Transverse colon (tissue), 4 donors: ENCODE measurements at regions not wholly inside any gene's neighbourhood (a gene's known extent, or its start where the extent isn't known, plus 50 kb on each side); places are given as distances from the start of the nearest gene placed in this dataset.

ENCODE experiments used
- DNase-seq: peaks from one replicate; pipeline ENCODE4 v3.0.0-alpha.2; 2019
- H3K27ac ChIP-seq, 4 donors: fragments of 200-600 bp; sonication (generic); 2 replicates each; pipeline ENCODE4 v1.5.1; 2016 to 2018; ENCODE audit warnings: inconsistent platforms in 4 of 4
- H3K27me3 ChIP-seq: fragments of 200-600 bp; sonication (generic); 2 replicates; pipeline ENCODE4 v1.5.1; 2017; ENCODE audit warnings: inconsistent platforms
- H3K36me3 ChIP-seq, 4 donors: fragments of 200-600 bp; sonication (generic); 2 replicates each; pipeline ENCODE4 v1.5.1; 2017 to 2019; ENCODE audit warnings: inconsistent platforms in 4 of 4
- H3K4me1 ChIP-seq, 4 donors: fragments of 200-600 bp; sonication (generic); 2 replicates each; pipeline ENCODE4 v1.5.1; 2017 to 2020; ENCODE audit warnings: inconsistent platforms in 4 of 4
- H3K4me3 ChIP-seq, 4 donors: fragments of 200-600 bp; sonication (generic); 1 replicate in 1 of 4; 2 replicates in 3 of 4; pipeline versions ENCODE4 v1.5.1 to v1.6.1; 2017 to 2019; ENCODE audit warnings: inconsistent platforms in 4 of 4
- H3K9me3 ChIP-seq, 2 donors: fragments of 200-600 bp; sonication (generic); 2 replicates each; pipeline ENCODE4 v1.5.1; 2017 to 2019; ENCODE audit warnings: inconsistent platforms in 2 of 2
- EP300 ChIP-seq: sonication (generic); formaldehyde crosslinking; IDR thresholded peaks from one replicate; pipeline ENCODE4 v1.6.1; 2017; ENCODE audit warnings: antibody characterized with exemption, low read depth
- POLR2A ChIP-seq: fragments of 450-650 bp; IDR thresholded peaks from one replicate; pipeline ENCODE4 v1.6.1; 2016; ENCODE audit warnings: antibody characterized with exemption, mild to moderate bottlenecking, moderate library complexity
- POLR2AphosphoS5 ChIP-seq, 3 donors: sonication (generic); formaldehyde crosslinking; IDR thresholded peaks; one replicate each; pipeline ENCODE4 v1.6.1; 2016; ENCODE audit warnings: antibody characterized with exemption in 3 of 3
- WGBS, 2 donors: methylation state at CpG; one replicate each; pipeline ENCODE4 v1.1.5; 2018; ENCODE audit warnings: low coverage in 1 of 2; 5-methylcytosine and 5-hydroxymethylcytosine counted together
- in situ Hi-C, 4 donors: fragments of 200-750 bp; cut with MboI; loops; one replicate each; pipeline versions ENCODE4 v1.15.0 to v1.15.1; 2017; ENCODE audit warnings: low sequenced_read_pairs in 3 of 4, low pct_ligation_motif_present in 1 of 4, low pct_unique_long_range_greater_than_20kb in 1 of 4
- intact Hi-C: fragments of 100-400 bp; cut with DNase I; formaldehyde crosslinking; loops from one replicate; pipeline ENCODE4 v1.15.1; 2023; ENCODE audit warnings: low total_unique reads
- TF ChIP-seq, protein P1 (sequence below), 5 experiments: fragments of 200-600 bp in 3 of 5; fragments of 450-650 bp in 2 of 5; sonication (generic) in 3 of 5; IDR thresholded peaks; 1 replicate in 2 of 5; 2 replicates in 3 of 5; pipeline ENCODE4 v1.5.1; 2016 to 2017; ENCODE audit warnings: antibody characterized with exemption in 5 of 5, inconsistent platforms in 3 of 5, mild to moderate bottlenecking in 2 of 5, moderate library complexity in 1 of 5

DNA sequence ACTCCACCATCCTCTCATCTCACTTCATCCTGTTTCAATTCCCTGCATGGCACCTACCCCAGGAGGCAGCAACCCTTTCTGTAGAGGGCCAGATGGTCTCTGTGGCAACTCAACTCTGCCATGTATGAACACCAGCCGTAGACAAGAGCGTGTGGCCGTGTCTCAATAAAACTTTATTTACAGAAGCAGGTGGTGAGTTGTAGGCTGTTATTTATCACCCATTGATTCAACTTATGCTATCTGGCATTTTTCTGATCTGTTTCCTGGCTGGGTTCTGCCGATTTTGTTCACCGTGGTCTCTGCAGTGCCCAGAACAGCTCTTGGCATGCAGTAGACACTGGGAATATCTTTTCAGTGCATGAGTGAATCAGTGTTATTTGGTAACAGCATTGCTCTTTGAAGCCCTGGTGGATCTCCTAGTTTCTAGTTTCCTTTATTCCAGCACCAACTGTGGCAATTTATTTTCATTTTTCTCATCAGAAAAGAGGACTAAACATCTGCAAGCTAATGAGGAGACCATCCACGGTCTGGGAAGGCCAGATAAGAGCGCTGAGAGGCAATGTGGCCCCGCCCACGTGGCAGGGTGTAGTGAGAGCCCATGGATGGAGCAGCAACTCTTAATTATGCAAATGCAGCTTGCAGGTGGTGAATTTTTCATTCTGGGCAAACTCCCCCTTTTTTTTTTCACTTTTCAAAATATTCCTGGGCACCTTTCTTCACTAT lies 77.9 kb downstream of the CTSL start:
- H3K27ac ChIP-seq = no peak overlapping the region
- DNase-seq = no peak
- no peaks in the 10 kb centered on the region for H3K9me3 ChIP-seq
- in situ Hi-C loops (loop anchor here in 1 of 4 donors (10.0 kb wide), 1 partner anchor 109 kb away; no protein-coding TSS in a partner anchor), intact Hi-C loops (no loop called here)
- no peak overlapping the region for H3K4me3 ChIP-seq
- WGBS, 2 donors = 71 to 76% methylated on average over 2 to 9 of the region's 9 CpGs
- no peaks in the 10 kb centered on the region for H3K36me3 ChIP-seq
- TF ChIP-seq POLR2A (no peak), EP300 (no peak)
- H3K27me3 ChIP-seq = peaks cover 4% of the 10 kb centered on the region
- H3K4me1 ChIP-seq = no peaks in the 10 kb centered on the region

DNA sequence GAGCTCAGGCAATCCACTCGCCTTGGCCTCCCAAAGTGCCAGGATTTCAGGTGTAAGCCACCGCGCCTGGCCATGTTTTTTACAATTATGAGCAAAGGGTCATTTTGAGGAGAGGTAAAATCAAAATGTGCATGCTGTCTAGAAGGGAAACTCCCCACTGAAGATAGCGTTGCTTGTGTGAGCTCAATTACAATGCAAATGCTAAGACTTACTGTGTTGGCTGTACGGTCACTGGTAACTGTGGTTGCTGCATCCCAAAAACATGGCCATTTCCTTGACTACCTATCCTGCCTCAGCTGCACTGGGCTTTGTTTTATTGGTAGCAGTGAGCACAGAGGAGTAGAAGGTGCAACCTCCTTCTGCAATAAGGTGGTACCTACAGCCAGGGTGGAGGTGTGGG lies 77.4 kb upstream of the SPATA31E1 start:
- in situ Hi-C loops = loop anchor here in 1 of 4 donors (10.0 kb wide), 1 partner anchor 110 kb away; no protein-coding TSS in a partner anchor
- 92% methylated on average over 3 to 5 of the region's 5 CpGs for WGBS, 2 donors
- Histone ChIP-seq H3K4me3 (no peak overlapping the region), H3K36me3 (no peaks in the 10 kb centered on the region), H3K9me3 (no peaks in the 10 kb centered on the region), H3K4me1 (no peaks in the 10 kb centered on the region), H3K27me3 (peaks cover 4% of the 10 kb centered on the region), H3K27ac (no peak overlapping the region)
- intact Hi-C loops = no loop called here
- no peak for TF ChIP-seq EP300
- no peak for TF ChIP-seq POLR2A
- TF ChIP-seq POLR2AphosphoS5 (IDR thresholded peaks at IDR 0.05) = no peak
- TF ChIP-seq, protein P1, sequence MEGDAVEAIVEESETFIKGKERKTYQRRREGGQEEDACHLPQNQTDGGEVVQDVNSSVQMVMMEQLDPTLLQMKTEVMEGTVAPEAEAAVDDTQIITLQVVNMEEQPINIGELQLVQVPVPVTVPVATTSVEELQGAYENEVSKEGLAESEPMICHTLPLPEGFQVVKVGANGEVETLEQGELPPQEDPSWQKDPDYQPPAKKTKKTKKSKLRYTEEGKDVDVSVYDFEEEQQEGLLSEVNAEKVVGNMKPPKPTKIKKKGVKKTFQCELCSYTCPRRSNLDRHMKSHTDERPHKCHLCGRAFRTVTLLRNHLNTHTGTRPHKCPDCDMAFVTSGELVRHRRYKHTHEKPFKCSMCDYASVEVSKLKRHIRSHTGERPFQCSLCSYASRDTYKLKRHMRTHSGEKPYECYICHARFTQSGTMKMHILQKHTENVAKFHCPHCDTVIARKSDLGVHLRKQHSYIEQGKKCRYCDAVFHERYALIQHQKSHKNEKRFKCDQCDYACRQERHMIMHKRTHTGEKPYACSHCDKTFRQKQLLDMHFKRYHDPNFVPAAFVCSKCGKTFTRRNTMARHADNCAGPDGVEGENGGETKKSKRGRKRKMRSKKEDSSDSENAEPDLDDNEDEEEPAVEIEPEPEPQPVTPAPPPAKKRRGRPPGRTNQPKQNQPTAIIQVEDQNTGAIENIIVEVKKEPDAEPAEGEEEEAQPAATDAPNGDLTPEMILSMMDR (IDR thresholded peaks at IDR 0.05) = no peak
- DNase-seq = no peak

DNA sequence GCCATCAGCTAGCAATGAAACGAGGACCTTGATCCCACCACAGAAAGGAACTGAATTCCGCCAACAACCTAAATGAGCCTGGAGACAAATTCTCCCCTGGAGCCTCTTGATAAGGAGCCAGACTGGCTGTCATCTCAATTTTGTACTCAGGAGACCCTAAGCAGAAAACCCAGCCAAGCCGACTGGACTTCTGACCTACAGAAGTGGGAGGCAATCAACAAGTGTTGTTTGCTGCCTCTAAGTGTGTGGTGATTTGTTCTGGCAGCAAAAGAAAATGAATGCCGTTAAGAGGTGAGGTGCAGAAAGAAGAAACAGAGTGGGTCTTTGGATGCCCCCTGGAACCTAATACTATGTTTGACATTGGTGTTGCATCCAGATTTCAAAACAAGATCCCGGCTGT lies 72.7 kb upstream of the SPATA31E1 start:
- H3K27me3 ChIP-seq = peaks cover 4% of the 10 kb centered on the region
- in situ Hi-C loops = loop anchor here in 2 of 4 donors (5.0 to 10.0 kb wide), 2 partner anchors 125 to 133 kb away; no protein-coding TSS in a partner anchor

DNA sequence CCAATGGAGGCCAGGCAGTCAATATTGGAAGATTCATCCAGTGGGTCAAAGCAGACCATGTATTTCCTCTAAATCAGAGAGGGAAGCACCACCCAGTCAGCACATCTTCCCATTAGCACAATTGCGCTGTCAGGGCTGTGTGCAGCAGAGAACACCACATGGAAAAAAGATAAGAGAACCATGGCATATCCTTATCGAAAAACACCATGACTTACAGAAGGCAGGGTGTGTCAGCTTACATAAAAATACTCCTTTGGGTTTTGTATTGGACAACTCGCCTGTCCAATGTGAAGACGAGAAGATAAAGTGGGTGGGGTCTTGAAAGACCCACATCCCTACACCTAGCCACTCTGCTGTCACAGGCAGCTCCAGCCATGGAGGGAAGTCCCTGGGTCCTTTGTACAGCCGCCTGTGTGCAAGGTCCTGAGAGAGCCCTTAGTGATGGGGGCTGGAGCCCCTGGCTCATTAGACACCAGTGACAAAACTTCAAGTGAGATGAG lies 71.9 kb upstream of the SPATA31E1 start:
- Histone ChIP-seq H3K4me3 (no peak overlapping the region), H3K36me3 (no peaks in the 10 kb centered on the region), H3K27ac (no peak overlapping the region), H3K4me1 (no peaks in the 10 kb centered on the region), H3K27me3 (peaks cover 3% of the 10 kb centered on the region), H3K9me3 (no peaks in the 10 kb centered on the region)
- in situ Hi-C loops = loop anchor here in 2 of 4 donors (5.0 to 10.0 kb wide), 2 partner anchors 126 to 133 kb away; no protein-coding TSS in a partner anchor
- 84 to 100% methylated on average over 2 to 5 of the region's 5 CpGs for WGBS, 2 donors
- DNase-seq = no peak
- no peak for TF ChIP-seq EP300
- TF ChIP-seq POLR2AphosphoS5 (IDR thresholded peaks at IDR 0.05) = no peak
- TF ChIP-seq POLR2A = no peak
- TF ChIP-seq, protein P1 (IDR thresholded peaks at IDR 0.05) = no peak
- intact Hi-C loops = loop anchor here (5.0 kb wide), 1 partner anchor 128 kb away; no protein-coding TSS in a partner anchor

More for the DNA sequence above, 72.7 kb upstream of the SPATA31E1 start:
- intact Hi-C loops = loop anchor here (5.0 kb wide), 1 partner anchor 128 kb away; no protein-coding TSS in a partner anchor
- H3K36me3 ChIP-seq = no peaks in the 10 kb centered on the region
- no peaks in the 10 kb centered on the region for H3K4me1 ChIP-seq
- no peaks in the 10 kb centered on the region for H3K9me3 ChIP-seq
- no peak for DNase-seq
- no peak overlapping the region for H3K4me3 ChIP-seq
- TF ChIP-seq EP300 (no peak), POLR2AphosphoS5 (IDR thresholded peaks at IDR 0.05) (no peak), POLR2A (no peak)
- TF ChIP-seq, protein P1 (IDR thresholded peaks at IDR 0.05) = no peak
- no peak overlapping the region for H3K27ac ChIP-seq
- WGBS, 2 donors = 83 to 100% methylated on average over 4 to 5 of the region's 5 CpGs
